GM21619 (cell line): ENCODE measurements at regions not wholly inside any gene's neighbourhood (a gene's known extent, or its start where the extent isn't known, plus 50 kb on each side); places are given as distances from the start of the nearest gene placed in this dataset.

ENCODE experiments used
- ATAC-seq: cut with Tn5 transposase; IDR thresholded peaks from one replicate; pipeline ENCODE4 v1.9.1; 2021; ENCODE audit not compliant: unreplicated experiment

DNA sequence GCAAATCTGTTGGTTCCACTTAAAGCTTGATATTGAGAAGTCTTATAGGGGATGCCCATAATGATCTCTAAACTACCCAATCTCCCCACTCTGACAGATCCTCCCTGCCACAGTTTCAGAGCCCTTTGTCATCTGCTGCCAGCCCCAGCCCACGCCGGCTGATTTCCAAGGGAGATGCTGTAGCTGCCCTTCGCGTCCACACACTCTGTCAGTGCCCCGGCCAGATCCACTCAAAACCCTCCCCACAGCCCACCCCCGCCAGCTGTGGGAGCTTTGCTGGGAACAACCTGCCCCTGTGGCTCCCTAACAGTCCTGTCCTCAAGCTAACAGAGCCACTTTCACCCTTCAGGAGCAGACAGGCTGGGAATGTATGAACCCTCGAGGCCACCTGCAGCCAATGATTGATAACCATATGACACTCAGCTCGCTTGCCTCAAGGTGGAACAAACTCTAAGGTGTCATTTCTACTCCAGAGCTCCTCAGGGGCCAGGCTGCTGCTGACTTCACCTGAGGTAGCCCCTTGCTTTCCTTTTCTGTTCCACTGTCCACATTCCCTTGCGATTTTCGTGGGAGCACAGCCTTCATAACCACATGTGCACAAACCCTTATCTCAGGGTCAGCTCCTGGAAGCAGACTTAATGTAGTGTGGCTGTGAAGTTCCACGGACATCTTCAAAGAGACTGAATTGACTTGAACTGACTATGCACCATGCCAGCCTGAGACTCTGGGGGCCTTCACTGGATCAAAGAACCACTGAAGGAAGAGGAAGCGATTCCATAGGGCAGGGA lies 92.6 kb upstream of the LGALSL start:
- no peak for ATAC-seq

DNA sequence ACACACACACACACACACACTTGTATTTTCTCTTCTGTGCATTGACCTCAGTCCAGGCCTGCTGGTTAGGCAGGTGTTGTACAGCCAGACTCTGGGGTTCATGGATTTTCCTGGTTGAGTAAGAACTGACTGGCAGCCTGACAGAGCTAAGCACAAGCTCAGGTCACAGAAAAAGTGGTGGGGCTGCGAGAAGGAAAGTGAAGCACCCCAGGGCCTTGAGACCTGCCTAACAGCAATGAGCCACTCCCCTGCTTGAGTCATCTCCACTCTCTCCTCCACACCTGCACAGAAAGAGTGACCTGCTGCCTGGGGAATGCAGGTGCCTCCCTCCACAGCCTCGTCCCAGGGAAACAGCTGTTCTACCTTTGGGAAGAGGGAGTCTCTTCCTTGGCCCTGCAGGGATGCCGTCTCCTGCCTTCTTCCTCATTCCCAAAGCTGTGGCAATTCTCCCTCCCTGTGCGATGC lies 91.4 kb upstream of the LGALSL start:
- ATAC-seq = no peak

DNA sequence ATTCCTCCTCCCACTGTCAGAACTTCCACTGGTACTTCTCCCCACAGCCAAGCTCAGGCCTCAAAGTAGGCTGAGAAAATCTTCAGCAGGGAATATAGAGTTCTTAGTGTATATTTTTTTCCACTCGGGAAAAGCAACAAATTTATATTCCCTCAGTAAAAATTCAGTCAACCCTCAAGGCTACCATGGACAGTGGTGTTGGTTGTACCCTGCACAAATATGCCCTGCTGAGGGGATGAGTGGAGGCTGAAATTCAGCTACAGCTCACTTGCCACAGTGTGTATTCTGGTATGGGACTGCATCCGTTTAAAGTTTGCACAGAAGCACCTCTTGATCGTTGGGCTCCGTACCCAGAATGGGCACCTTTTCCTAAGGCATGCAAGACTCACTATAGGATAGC lies 90.8 kb upstream of the LGALSL start:
- no peak for ATAC-seq

DNA sequence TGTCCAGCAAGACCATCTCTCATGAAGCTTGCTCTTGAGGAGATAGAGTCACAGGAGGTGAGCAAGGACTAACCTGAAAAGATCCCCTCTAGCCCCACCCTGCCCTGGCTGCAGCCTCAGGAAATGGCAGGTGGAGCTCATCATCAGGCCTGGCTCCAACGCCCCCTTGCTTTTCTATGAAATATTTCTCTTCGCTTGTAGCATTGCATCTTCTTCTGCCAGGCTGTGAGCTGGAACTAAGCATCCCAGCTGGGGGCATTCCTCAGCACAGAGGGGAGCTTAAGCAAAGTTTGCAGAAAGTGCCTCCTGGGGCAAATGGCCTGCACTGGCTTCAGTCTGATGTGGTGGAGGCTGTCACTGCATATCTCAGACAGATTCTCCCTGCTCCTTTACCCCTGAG lies 90.1 kb upstream of the LGALSL start:
- no peak for ATAC-seq

DNA sequence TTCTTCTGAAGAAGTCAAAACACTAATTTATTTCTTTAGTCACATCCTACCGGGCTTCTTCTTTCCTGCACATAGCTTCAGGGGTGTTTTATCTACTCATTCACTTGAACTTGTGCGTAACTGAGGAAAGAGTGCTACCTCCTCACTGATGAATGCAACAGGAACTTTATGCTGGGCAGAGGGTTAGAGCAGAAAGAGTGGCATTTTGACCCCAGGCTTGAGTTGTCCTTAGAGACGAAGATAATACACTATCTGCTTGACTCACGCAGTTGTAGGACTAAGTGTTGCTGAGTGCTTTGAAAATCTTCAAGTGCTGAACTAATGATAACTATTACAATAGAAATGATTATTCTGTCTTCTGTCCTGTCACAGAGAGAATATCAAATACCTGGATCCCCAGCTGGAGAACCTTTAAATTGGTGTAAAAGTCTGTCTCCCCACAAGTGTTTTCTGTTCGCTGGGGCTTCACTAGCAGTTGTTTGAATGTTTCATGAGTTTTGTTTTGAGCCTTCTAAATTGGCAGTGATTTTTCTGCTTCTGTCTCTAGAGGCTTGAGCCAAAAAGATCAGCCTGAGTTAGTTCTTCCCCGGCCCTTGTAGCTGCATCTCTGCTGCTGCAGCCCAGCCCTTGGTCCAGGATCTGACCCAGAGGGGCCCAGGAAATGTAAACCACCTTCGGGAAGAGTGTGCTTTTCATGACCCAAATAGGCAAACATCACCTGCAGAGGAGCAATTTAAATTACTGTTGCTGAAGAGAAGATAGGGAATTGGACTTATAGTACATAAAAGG lies 86.3 kb upstream of the LGALSL start:
- ATAC-seq = no peak

DNA sequence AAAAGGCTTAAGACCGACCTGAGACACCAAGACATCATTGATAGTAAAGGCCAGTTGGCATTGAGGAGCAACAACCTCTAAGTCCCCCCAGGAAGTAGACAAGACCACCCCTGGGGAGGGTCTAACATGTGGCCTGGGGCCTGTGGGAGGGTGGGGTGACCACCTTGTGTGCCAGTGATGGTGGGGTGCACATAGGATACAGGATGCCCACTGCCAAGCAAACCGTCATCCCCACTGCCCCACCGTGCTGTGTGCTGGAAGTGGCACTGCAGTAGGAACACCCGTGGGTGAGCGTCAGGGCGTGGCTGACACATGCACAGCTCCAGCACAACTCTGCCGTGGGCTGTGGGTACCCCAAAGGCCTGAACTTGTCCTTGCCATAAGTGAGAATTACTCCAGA lies 84.3 kb upstream of the LGALSL start:
- ATAC-seq = no peak

DNA sequence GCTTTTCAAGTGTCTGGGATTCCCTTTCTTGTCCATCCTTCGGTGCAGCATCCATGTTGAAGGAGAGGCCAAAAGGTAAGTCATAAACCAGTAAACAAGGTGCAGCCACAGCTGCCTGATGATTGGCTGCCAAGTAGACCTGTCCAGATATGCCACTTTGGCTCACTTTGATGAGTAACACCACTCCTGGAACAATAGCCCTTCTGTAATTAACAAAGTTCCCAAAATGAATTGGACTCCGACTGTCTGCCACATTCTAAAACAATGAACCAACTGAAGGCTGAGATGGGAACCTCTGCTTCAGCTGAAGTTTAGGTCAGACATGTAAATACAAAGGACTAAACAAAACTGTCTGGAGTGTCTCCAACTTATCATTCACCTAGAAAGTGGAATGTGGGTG lies 82.2 kb upstream of the LGALSL start:
- ATAC-seq = no peak

DNA sequence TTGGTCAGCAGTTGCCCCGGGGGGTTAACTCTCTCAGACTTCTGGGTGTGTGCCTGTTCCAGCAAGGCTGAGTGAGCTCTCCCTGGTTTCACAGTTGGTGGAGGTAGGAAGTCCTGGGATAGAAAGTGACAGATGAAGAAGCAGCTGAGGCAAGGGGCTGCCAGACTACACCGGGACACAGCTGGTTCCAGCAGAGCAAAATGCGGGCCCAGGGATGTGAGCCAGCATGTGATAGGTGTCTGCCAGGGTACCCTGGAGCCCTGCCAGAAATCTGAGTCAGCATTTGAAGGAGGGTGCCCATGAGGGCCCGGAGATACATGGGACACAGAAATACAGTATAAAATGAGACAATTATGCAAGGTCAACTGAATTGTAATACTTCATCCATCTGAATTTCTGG lies 79.3 kb upstream of the LGALSL start:
- ATAC-seq = no peak

DNA sequence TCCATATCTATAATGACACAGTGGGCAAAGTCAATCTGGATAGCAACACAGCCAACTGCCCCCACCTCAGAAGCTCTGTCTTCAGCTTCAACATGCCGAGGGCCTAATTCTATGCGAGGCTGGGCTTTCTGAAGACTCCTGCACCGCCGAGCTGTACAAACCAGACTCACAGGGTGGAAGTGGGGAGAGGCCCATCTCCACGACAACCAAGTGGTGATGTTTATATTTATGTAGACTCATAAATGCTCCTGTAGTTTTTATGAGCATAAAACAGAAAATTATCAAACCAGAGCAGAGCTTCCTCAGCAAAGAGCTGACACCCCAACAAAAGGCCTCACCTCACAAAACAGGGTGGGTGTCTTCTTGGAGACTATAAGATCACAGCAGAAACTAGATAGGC lies 77.0 kb upstream of the LGALSL start:
- no peak for ATAC-seq

DNA sequence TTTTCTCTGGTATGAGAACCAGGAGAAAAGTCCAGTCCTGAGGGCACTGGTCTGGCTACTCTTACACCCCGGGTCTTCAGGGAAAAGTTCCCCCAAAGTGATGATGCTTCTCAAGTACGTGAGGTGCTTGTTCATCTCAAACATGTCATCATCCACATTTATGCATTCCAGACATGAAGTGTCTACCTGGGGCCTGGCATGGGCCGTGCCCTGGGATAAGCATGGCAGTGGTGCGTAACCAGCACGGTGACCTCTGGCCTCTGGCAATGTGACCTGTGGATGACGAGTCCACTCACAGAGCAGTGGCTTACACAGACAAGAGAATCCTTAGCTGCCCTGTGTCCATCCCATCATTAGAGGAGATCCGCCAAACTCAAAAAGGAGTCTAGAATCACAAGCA lies 74.8 kb upstream of the LGALSL start:
- no peak for ATAC-seq

DNA sequence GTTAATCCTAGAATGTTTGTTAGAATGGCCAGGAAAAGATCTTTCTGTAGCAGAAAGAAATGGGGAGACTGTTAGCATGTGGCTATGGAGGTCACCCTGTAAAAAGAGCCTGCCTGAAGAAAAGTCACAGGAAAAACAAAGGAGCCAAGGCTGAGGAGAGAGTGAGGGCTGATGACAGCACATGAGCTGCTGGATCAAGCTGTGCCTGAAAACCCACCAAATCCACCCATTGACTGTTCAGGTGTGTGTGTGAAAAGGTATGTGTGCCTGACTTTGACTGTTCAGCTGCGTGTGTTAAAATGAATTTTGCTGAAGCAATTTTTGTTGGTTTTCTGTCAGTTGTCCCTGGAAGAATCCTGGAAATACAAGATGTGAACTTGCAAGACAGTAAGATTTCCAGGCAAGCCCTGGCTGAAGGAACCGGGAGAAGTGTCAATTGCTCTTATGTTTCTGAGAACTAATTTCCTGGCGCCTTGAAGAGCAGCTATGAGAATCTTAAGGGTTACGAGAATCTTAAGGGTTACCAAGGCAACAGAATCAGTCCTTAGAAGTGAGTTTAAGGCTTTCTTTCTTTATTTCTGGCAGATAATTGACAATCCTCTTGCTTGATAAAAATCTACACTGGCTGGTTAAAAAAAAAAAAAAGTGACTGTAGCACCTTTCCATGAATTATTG lies 73.0 kb upstream of the LGALSL start:
- ATAC-seq = no peak

DNA sequence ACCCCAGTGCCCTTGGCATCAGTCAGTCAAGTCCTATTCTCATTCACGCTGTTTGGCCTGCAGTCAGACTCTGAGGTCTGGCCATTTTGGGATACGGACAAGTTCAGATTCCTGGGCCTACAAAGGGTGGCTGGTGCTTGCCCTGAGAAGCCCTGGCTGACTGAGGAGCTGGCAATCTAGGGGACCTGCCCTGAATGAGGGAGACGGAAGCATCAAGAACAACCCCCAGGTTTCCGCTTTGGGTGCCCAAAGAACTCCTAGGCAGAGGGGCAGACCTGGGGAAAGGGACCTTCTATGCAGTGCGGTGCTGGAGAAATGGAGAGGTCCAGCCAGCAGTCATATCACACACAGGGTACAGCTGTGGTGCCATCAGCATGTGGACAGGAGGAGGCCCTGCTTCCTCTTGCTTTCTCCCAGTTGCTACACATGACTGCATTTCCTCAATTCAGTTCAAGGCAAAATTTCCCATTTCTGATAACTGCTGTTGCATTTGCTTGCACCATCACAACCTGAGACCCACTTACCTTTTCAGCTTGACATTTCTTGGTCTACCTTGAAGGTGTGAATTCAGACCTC lies 70.9 kb upstream of the LGALSL start:
- ATAC-seq = no peak

DNA sequence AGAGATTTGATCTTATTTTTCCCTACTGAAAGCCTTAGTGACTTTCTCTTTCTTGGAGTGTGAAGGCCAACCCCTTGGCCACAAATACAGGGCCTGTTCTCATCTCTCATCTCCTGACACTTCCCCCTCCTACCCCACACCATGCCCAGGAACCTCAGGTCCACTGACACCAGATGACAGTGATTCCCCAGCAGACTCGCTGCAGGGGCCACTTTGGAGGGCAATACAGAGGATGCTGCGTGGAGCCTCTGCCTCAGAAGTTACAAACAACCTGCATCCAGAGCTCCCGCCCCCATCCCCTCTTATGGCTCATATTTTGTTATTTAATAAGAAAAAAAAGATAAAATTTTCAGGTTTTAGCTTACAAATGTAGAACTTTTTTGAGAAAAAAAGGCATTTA lies 70.1 kb upstream of the LGALSL start:
- no peak for ATAC-seq

DNA sequence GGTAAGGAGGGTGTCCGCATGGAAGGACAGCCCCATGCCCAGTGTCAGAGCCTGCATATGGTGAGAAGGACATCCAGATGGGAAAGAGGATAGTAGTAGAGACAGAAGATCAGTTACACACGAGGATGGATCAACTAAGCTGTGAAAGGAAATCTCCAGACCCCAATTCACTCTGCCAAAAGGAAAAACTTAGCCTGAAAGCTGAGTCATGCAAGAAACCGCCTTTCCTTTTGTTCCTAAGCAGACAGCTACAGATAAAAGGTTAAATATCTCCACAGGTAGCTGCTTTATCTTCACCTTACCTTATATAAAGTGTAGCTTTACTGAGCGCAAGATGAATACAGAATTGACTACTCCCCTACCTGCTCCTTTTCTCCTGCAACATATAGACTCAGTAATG lies 67.3 kb upstream of the LGALSL start:
- no peak for ATAC-seq

DNA sequence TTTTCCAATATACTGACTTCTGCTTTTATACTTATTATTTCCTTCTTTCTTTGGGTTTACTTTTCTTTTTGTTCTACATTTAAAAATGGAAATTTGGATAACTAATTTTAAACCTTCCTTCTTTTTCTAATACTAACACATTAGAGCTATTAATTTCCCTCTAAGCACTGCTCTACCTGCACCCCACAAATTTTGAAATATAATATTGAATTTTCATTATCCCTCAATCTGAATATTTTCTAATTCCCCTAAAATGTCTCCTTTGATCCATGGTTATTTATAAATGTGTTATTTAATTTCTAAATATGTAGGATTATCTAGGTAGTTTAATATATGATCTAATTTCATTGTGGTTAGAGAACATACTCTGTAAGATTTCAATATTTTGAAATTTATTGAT lies 63.4 kb upstream of the LGALSL start:
- no peak for ATAC-seq

DNA sequence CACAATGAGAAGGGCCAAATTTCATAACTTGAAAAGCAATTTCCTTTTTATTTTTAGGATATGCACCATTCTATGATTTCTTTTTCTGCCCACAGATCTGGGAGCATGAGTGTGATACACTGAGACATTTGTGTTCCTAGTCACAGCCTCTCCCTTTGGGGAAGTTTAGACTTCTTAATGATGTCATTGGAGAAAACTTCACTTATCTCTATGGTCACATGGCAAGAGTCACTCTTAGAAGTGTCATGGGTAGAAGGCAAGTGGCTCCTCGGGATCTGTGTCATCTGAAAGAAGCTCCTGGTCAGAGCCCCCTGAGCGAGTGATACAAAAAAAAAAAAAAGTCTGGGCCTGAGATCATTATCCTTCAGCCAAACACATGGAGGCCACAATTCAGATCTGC lies 62.5 kb upstream of the LGALSL start:
- no peak for ATAC-seq

DNA sequence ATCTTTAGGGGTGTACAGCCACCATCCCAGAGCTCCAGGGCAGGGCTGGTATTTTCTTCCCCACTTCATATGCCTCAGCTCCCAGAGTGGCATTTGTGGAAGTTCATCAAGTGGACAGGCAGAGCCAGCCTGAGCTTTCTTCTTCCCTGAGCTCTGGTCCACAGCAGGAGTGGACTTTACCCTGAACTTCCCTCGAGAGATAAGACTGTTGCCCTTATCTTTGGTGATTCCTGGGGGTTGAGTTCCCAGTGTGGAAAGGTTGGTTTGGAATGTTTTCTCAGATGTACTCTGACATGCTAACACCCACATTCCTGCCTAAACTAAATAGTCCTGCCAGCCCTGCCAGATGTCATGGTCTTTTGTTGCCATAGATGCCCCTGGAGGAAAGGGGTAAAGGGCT lies 62.0 kb upstream of the LGALSL start:
- no peak for ATAC-seq

DNA sequence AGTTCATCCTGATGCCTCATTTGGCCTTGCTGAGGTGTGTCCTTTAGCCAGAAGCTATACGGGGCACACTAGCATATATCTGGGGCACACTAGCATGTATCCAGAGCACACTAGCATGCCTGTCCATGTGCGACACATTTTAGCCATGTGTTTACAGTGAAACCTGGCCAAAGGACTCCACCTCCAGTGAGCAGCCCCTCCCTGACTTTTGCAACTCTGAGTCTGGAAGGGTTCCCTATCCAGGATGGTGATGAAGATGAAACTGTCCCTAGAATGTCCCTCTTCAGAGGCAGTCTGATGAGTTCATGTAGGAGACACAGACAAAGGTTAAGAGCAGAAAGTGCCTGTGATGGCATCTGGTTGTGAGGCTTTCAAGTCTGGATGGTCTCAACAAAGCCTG lies 61.4 kb upstream of the LGALSL start:
- ATAC-seq = no peak

DNA sequence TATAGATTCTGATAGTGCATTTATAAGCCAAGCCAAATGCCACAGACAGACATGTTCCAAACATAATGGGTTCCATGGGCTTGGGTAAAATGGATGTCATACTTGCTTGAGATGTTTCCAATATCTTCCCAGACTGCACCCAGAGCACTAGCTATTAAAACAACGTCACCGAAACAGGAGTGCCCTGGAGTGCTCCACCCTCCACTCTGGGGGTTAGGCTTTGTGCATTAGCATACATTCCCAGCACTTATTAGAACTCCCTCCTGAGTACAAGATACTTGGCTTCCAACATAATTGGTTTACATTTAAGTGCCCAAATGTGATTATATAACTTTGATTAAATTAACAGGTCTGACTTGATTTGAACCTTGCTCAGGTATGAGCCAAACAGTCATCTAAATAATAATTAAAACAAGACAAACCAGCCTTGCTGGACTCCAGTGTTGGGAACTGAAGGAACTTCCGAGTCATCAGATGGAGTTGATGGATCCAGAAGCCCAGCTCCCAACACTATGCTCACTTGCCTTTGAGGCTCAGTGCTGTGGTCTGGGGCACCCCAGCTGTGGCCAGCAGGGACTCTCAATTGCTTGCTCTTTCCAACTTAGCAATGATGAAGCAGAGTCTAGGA lies 60.5 kb upstream of the LGALSL start:
- no peak for ATAC-seq

DNA sequence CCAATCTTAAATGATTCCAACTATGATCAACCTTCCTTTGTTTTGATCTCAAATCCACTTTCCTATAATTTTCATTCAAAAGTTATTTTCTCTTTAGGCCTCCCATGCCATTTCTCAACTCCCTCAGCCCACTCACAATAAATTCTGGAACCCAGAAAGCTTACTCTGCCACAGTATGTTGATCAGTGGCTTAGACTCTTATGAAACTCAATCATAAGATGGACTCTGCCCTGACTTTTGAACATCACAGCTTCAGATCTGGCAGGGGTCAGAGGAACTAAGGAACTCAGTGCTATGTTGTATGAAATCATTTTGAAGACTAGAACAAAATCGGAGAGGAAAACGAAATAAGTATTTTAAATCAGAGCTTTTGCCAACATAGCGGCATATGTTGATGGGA lies 59.8 kb upstream of the LGALSL start:
- ATAC-seq = no peak

DNA sequence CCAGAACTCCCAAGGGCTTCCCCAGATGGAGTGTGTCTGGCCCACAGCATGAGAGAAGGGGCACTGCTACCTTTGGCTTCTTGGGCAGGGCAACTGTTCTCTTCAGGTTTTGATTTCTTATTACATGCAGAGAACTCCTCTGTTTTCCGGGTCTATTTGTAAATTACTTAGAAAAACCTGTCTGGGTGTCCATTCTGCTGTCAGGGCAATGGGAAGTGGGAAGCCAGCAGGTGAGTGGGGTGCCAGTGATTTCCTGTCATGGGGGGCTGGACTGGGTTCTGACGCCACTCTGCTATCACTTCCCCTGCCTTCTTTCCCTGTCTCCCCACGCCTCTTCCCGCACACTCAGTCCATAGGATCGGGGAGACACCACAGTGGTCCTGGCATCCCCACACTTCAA lies 58.0 kb upstream of the LGALSL start:
- ATAC-seq = no peak
